Esophagus mucosa (tissue), 1 donor: ENCODE measurements at regions not wholly inside any gene's neighbourhood (a gene's known extent, or its start where the extent isn't known, plus 50 kb on each side); places are given as distances from the start of the nearest gene placed in this dataset.

Source experiments
- ATAC-seq: fragments of 200-7000 bp; cut with Tn5 transposase; one replicate; pipeline ENCODE4 v1.9.1; 2020
- donor health status: DM: yes; HTN: yes; CAD: no.

GRCh38 chr10:129253865-129254179 is 213.2 kb upstream of the MGMT start:
- ATAC-seq = no peak

- ATAC-seq = no peak
These were observed 208.6 kb upstream of the MGMT start for GRCh38 chr10:129258283-129258923.

GRCh38 chr10:129259128-129259815 is 207.8 kb upstream of the MGMT start:
- no peak for ATAC-seq

GRCh38 chr10:129272176-129272575 is 194.9 kb upstream of the MGMT start:
- ATAC-seq = no peak

- no peak for ATAC-seq
These were observed 194.0 kb upstream of the MGMT start for GRCh38 chr10:129272866-129273650.

GRCh38 chr10:129273860-129274259 is 193.2 kb upstream of the MGMT start:
- ATAC-seq = no peak

- no peak for ATAC-seq
These were observed 192.1 kb upstream of the MGMT start for GRCh38 chr10:129274748-129275474.

GRCh38 chr10:129275886-129276285 is 191.2 kb upstream of the MGMT start:
- ATAC-seq = no peak

GRCh38 chr10:129277084-129277483 is 190.0 kb upstream of the MGMT start:
- no peak for ATAC-seq

- ATAC-seq = no peak
These were observed 189.2 kb upstream of the MGMT start for GRCh38 chr10:129277841-129278240.

- ATAC-seq = no peak
These were observed 188.4 kb upstream of the MGMT start for GRCh38 chr10:129278686-129279085.

GRCh38 chr10:129279446-129280154 is 187.4 kb upstream of the MGMT start:
- no peak for ATAC-seq

- no peak for ATAC-seq
These were observed 186.9 kb upstream of the MGMT start for GRCh38 chr10:129280155-129280502.

GRCh38 chr10:129280908-129281586 is 186.0 kb upstream of the MGMT start:
- no peak for ATAC-seq

GRCh38 chr10:129285459-129285858 is 181.6 kb upstream of the MGMT start:
- no peak for ATAC-seq

- ATAC-seq = no peak
These were observed 177.9 kb upstream of the MGMT start for GRCh38 chr10:129288999-129289584.

GRCh38 chr10:129293991-129294700 is 172.9 kb upstream of the MGMT start:
- no peak for ATAC-seq

GRCh38 chr10:129294944-129295343 is 172.1 kb upstream of the MGMT start:
- no peak for ATAC-seq

- no peak for ATAC-seq
These were observed 162.0 kb upstream of the MGMT start for GRCh38 chr10:129305046-129305445.

- ATAC-seq = no peak
These were observed 159.9 kb upstream of the MGMT start for GRCh38 chr10:129307141-129307540.
